Neural cell (in vitro differentiated cells): ENCODE measurements at regions not wholly inside any gene's neighbourhood (a gene's known extent, or its start where the extent isn't known, plus 50 kb on each side); places are given as distances from the start of the nearest gene placed in this dataset.

Source experiments
- CTCF ChIP-seq: fragments of 450-650 bp; IDR thresholded peaks from 2 replicates; pipeline ENCODE4 v1.5.1; 2014; ENCODE audit warnings: antibody characterized with exemption, mild to moderate bottlenecking, moderate library complexity; ENCODE audit not compliant: poor library complexity, severe bottlenecking
- EP300 ChIP-seq: fragments of 450-650 bp; conservative IDR thresholded peaks from 2 replicates; pipeline ENCODE4 v1.6.1; 2014; ENCODE audit warnings: antibody characterized with exemption, mild to moderate bottlenecking, moderate library complexity; ENCODE audit not compliant: poor library complexity, severe bottlenecking
- MXI1 ChIP-seq: fragments of 450-650 bp; conservative IDR thresholded peaks from 2 replicates; pipeline ENCODE4 v1.6.1; 2014; ENCODE audit warnings: antibody characterized with exemption, mild to moderate bottlenecking; ENCODE audit not compliant: poor library complexity, severe bottlenecking
- POLR2AphosphoS5 ChIP-seq: IDR thresholded peaks from 2 replicates; pipeline ENCODE4 v1.6.1; 2012
- REST ChIP-seq: IDR thresholded peaks from 2 replicates; pipeline ENCODE4 v1.6.1; 2012; ENCODE audit warnings: borderline replicate concordance
- TAF1 ChIP-seq: IDR thresholded peaks from 2 replicates; pipeline ENCODE4 v1.6.1; 2012; ENCODE audit warnings: low read depth

- TF ChIP-seq MXI1 (no peak), CTCF (no peak), POLR2AphosphoS5 (no peak), REST (no peak), EP300 (no peak), TAF1 (no peak)
Observed at GRCh38 chrX:723781-724180, 93.2 kb downstream of the SHOX start.
